Astrocyte of the spinal cord (primary cell): ENCODE measurements at regions not wholly inside any gene's neighbourhood (a gene's known extent, or its start where the extent isn't known, plus 50 kb on each side); places are given as distances from the start of the nearest gene placed in this dataset.

Experiments used
- DNase-seq: peaks from one replicate; pipeline ENCODE4 v3.0.0; 2011; ENCODE audit warnings: low read depth, low spot score
- H3K4me3 ChIP-seq: 2 replicates; pipeline ENCODE4 v1.5.1; 2011; ENCODE audit warnings: low read depth, mild to moderate bottlenecking, low read length, moderate library complexity
- in situ Hi-C: cut with HindIII; loops from 2 replicates; pipeline ENCODE4 v1.10.0; 2017; ENCODE audit warnings: low sequenced_read_pairs
- TF ChIP-seq, protein P1 (sequence below): IDR thresholded peaks from 2 replicates; pipeline ENCODE4 v1.5.1; 2012; ENCODE audit warnings: low read depth, mild to moderate bottlenecking, low read length, inconsistent platforms

DNA sequence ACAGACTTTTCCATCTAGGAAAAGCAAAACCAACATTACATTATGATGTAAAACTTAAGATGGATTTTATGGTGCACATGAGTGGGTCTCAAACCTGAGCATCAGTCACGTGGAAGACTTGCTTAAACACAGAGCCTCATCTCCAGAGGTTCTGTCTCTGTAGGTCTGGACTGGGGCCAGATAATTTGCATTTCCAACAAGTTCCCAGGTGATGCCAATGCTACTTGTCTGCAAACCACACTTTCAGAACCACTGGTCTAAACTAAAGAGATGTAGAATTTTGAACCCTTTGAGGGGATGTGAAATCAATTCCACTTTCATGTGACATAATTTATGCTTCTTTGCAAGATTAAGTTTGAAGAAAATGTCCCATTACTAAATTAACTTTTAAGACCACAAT is 522.8 kb downstream of the MBD2 start:
- TF ChIP-seq, protein P1, sequence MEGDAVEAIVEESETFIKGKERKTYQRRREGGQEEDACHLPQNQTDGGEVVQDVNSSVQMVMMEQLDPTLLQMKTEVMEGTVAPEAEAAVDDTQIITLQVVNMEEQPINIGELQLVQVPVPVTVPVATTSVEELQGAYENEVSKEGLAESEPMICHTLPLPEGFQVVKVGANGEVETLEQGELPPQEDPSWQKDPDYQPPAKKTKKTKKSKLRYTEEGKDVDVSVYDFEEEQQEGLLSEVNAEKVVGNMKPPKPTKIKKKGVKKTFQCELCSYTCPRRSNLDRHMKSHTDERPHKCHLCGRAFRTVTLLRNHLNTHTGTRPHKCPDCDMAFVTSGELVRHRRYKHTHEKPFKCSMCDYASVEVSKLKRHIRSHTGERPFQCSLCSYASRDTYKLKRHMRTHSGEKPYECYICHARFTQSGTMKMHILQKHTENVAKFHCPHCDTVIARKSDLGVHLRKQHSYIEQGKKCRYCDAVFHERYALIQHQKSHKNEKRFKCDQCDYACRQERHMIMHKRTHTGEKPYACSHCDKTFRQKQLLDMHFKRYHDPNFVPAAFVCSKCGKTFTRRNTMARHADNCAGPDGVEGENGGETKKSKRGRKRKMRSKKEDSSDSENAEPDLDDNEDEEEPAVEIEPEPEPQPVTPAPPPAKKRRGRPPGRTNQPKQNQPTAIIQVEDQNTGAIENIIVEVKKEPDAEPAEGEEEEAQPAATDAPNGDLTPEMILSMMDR: no peak
- in situ Hi-C loops: no loop called here
- no peak overlapping the region for H3K4me3 ChIP-seq
- no peak for DNase-seq

DNA sequence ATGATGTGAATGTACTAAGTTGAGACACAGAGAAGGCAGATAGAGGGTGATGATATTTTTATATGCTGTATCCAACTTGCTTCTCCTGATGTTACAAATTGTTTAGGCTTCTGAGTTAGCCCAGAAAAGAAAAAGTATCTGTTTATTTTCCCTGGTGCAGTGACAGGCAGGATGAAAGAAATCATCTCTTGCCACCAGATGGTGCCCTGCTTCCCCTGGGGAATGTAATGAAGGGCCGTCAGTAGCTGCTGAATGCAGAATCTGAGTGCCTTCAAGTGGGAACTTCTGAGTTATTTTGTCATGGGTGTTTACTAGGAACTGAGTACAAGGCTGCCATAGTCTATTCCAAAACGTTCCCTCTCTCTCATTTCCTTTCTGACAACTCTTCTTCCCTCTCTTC is 525.6 kb downstream of the MBD2 start:
- in situ Hi-C loops: no loop called here
- peak; percentile 45 for DNase-seq
- H3K4me3 ChIP-seq: no peak overlapping the region
- TF ChIP-seq, protein P1: peak; percentile 61

DNA sequence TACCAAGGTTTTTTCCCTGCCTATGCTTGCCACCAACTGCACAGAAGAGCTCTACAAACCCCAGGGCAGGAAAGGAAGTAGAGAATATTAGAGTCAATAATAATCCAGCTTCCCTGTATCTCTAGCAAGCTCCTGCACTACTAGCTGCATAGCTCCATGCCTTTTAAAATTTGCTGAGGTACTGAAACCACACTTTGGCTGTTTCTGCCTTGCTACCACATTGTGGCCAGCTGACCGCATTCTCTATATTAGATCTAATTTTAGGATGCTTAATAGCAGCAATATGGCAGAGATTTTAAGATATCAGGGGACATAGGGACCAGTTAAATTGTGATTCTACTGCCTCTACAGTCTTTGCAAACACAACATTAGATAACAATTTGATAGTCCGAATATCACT is 534.6 kb downstream of the MBD2 start:
- no peak for DNase-seq
- TF ChIP-seq, protein P1: no peak
- no peak overlapping the region for H3K4me3 ChIP-seq
- in situ Hi-C loops: no loop called here

DNA sequence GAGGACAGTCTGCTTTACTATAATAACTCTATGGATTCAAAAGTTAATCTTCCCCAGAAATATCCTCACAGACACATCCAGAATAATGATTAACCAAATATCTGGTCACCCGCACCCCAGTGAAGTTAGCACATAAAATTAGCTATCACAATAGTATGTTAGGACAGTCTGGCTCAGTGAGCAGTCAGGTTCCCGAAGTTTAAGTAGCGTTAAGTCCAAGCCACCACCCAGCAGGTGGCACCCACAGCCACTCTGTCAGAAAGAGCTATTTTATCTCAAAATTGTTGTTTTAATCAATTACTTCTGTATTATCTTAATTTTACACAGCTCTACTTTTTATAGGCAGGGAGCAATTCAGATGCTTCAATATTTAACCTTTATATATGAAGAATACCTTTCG is 537.5 kb downstream of the MBD2 start:
- DNase-seq: no peak
- in situ Hi-C loops: no loop called here
- TF ChIP-seq, protein P1: no peak
- no peak overlapping the region for H3K4me3 ChIP-seq

DNA sequence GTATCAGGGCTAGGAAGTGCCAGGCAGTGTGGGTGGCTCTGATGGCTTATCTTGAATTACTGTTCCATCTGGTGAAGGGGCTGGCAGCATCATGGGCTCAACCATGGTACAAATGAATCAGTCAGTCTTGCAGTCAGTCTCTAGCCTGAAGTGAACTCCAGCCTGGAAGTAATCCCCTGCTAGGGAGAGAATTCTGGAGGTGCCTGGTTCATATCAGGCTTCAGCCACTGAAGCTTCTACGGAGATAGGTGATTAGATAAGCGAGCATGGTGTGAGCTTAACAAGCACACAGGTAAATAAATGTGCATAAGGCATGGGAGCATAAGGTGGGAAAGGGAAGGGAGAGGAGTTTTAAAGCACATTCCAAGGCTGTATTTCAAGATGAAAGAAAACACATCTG is 541.7 kb downstream of the MBD2 start:
- TF ChIP-seq, protein P1: no peak
- no peak for DNase-seq
- in situ Hi-C loops: no loop called here
- H3K4me3 ChIP-seq: no peak overlapping the region

DNA sequence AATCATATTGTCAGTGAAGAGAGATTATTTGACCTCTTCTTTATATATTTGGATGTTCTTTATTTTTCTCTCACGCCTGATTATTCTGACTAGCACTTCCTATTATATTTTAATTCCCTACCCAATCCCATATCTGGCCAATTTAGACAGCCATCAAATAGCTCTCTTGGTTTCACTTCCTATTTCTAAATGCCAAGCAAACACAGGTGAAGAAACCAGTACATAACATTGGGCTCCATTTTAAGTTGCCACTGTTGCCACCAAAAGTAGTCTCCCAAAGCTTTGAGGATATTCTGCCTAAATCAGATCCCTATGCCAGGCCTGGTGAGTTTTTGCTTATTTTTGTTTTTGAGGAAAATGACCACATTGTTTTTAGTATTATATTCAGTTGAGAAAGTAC is 547.0 kb downstream of the MBD2 start:
- TF ChIP-seq, protein P1: no peak
- DNase-seq: no peak
- in situ Hi-C loops: no loop called here
- no peak overlapping the region for H3K4me3 ChIP-seq

DNA sequence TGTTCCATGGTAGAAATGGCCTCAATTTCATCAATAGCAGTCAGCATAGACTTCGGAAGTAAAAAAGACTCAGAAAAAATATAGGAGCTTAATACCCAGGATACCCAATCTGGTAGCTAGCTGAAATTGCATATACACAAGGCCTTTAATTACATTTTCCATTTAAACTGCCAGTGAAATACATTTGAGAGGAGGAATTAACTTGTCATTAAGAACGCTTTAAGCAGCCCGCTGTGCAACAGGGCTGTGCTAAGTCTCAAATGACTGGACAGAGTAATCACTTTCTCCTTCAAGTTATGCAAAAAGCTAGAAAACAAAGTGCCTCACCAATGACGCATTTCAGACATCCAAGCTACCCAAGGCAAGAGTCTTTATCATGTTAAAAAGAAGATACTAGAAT is 558.8 kb downstream of the MBD2 start:
- TF ChIP-seq, protein P1: no peak
- no peak for DNase-seq
- in situ Hi-C loops: no loop called here
- no peak overlapping the region for H3K4me3 ChIP-seq
